GM23338 (cell line): ENCODE measurements at regions not wholly inside any gene's neighbourhood (a gene's known extent, or its start where the extent isn't known, plus 50 kb on each side); places are given as distances from the start of the nearest gene placed in this dataset.

Experiments
- ATAC-seq: fragments of 200-7000 bp; cut with Tn5 transposase; 3 replicates; pipeline ENCODE4 v1.9.1; 2020
- DNase-seq: peaks from one replicate; pipeline ENCODE4 v3.0.0-alpha.2; 2015; ENCODE audit warnings: low spot score
- H2AFZ ChIP-seq: fragments of 200-600 bp; sonication (generic); 2 replicates; pipeline ENCODE4 v1.8.0; 2016; ENCODE audit warnings: antibody characterized with exemption, mild to moderate bottlenecking, moderate library complexity
- H3F3A ChIP-seq: fragments of 200-600 bp; sonication (generic); replicated peaks from 2 replicates; pipeline ENCODE4 v1.8.0; 2017; ENCODE audit warnings: antibody characterized with exemption, mixed run types, low read depth
- H3K27ac ChIP-seq: fragments of 200-600 bp; sonication (generic); 2 replicates; pipeline ENCODE4 v1.6.1; 2016; ENCODE audit warnings: low read depth
- H3K27me3 ChIP-seq: fragments of 200-600 bp; sonication (generic); 2 replicates; pipeline ENCODE4 v1.8.0; 2016; ENCODE audit warnings: mild to moderate bottlenecking, mixed run types, moderate library complexity; ENCODE audit not compliant: insufficient read depth
- H3K36me3 ChIP-seq: fragments of 200-600 bp; sonication (generic); 2 replicates; pipeline ENCODE4 v1.8.0; 2016; ENCODE audit warnings: mild to moderate bottlenecking; ENCODE audit not compliant: insufficient read depth
- H3K4me1 ChIP-seq: fragments of 200-600 bp; sonication (generic); 2 replicates; pipeline ENCODE4 v1.8.0; 2016; ENCODE audit warnings: mild to moderate bottlenecking, moderate library complexity; ENCODE audit not compliant: insufficient read depth
- H3K4me2 ChIP-seq: fragments of 200-600 bp; sonication (generic); 2 replicates; pipeline ENCODE4 v1.7.1; 2017; ENCODE audit warnings: mixed run types
- H3K4me3 ChIP-seq: fragments of 200-600 bp; sonication (generic); 2 replicates; pipeline ENCODE4 v1.6.1; 2016; ENCODE audit warnings: mixed run types
- H3K79me2 ChIP-seq: fragments of 200-600 bp; sonication (generic); replicated peaks from 2 replicates; pipeline ENCODE4 v1.8.0; 2017; ENCODE audit warnings: mild to moderate bottlenecking; ENCODE audit not compliant: insufficient read depth
- H3K9me2 ChIP-seq: fragments of 200-600 bp; sonication (generic); 2 replicates; pipeline ENCODE4 v1.8.0; 2017; ENCODE audit not compliant: insufficient read depth
- H4K20me1 ChIP-seq: fragments of 200-600 bp; sonication (generic); replicated peaks from 2 replicates; pipeline ENCODE4 v1.8.0; 2017; ENCODE audit warnings: mild to moderate bottlenecking; ENCODE audit not compliant: insufficient read depth
- H3K27ac Mint-ChIP-seq: 2 replicates; pipeline ENCODE4 v1.8.0; 2020; ENCODE audit warnings: inconsistent platforms, mild to moderate bottlenecking, moderate library complexity, mixed read lengths
- H3K27me3 Mint-ChIP-seq: 3 replicates; pipeline ENCODE4 v1.8.0; 2022; ENCODE audit warnings: low read depth, mild to moderate bottlenecking, moderate library complexity, mixed read lengths, inconsistent platforms; ENCODE audit not compliant: insufficient read depth, poor library complexity
- H3K36me3 Mint-ChIP-seq: 3 replicates; pipeline ENCODE4 v1.8.0; 2021; ENCODE audit warnings: low read depth, mild to moderate bottlenecking, inconsistent platforms, moderate library complexity, mixed read lengths
- H3K4me1 Mint-ChIP-seq: 3 replicates; pipeline ENCODE4 v1.8.0; 2020; ENCODE audit warnings: mild to moderate bottlenecking, inconsistent platforms, mixed read lengths
- H3K4me3 Mint-ChIP-seq: 3 replicates; pipeline ENCODE4 v1.8.0; 2021; ENCODE audit warnings: moderate library complexity, mild to moderate bottlenecking, inconsistent platforms, mixed read lengths
- H3K9me3 Mint-ChIP-seq: 3 replicates; pipeline ENCODE4 v1.8.0; 2020; ENCODE audit warnings: moderate library complexity, mild to moderate bottlenecking, inconsistent platforms, mixed read lengths
- CREB1 ChIP-seq: fragments of 250-450 bp; sonication (Bioruptor Pico); IDR thresholded peaks from 2 replicates; pipeline ENCODE4 v1.5.0; 2020; ENCODE audit warnings: low read depth, mild to moderate bottlenecking, moderate library complexity
- EZH2 ChIP-seq: fragments of 200-600 bp; sonication (generic); IDR thresholded peaks from one replicate; pipeline ENCODE4 v1.8.0; 2017; ENCODE audit warnings: antibody characterized with exemption, mild to moderate bottlenecking, low read depth; ENCODE audit not compliant: unreplicated experiment
- EZH2phosphoT487 ChIP-seq: fragments of 200-600 bp; sonication (generic); IDR thresholded peaks from one replicate; pipeline ENCODE4 v1.8.1; 2018; ENCODE audit warnings: antibody characterized with exemption; ENCODE audit not compliant: unreplicated experiment
- JUNB ChIP-seq: IDR thresholded peaks from one replicate; pipeline ENCODE4 v1.6.1; 2016; ENCODE audit warnings: antibody characterized with exemption; ENCODE audit not compliant: unreplicated experiment
- NANOG ChIP-seq: IDR thresholded peaks from 2 replicates; pipeline ENCODE4 v1.6.1; 2016; ENCODE audit warnings: antibody characterized with exemption, borderline replicate concordance
- POLR2AphosphoS5 ChIP-seq: IDR thresholded peaks from 2 replicates; pipeline ENCODE4 v1.6.1; 2016; ENCODE audit warnings: antibody characterized with exemption, low read depth
- STAT1 ChIP-seq: IDR thresholded peaks from one replicate; pipeline ENCODE4 v1.6.1; 2016; ENCODE audit warnings: antibody characterized with exemption; ENCODE audit not compliant: unreplicated experiment
- ZNF114 ChIP-seq: fragments of 250-450 bp; sonication (Bioruptor Pico); IDR thresholded peaks from 2 replicates; pipeline ENCODE4 v1.5.0; 2020; ENCODE audit warnings: mild to moderate bottlenecking, moderate library complexity
- ZNF331 ChIP-seq: fragments of 250-450 bp; sonication (Bioruptor Pico); IDR thresholded peaks from 2 replicates; pipeline ENCODE4 v1.5.0; 2020; ENCODE audit warnings: low read depth, mild to moderate bottlenecking, moderate library complexity
- TF ChIP-seq, protein P1 (sequence below): IDR thresholded peaks from one replicate; pipeline ENCODE4 v1.6.1; 2018; ENCODE audit warnings: antibody characterized with exemption; ENCODE audit not compliant: unreplicated experiment
- TF ChIP-seq, protein P2 (sequence below), 2 experiments: fragments of 200-600 bp in 1 of 2; sonication (generic) in 1 of 2; conservative IDR thresholded peaks; 2 replicates each; pipeline versions ENCODE4 v1.5.1 to v1.6.1; 2016 to 2017; ENCODE audit warnings: antibody characterized with exemption in 2 of 2, low read depth in 2 of 2, mild to moderate bottlenecking in 2 of 2, moderate library complexity in 1 of 2
- TF ChIP-seq, protein P3 (sequence below): IDR thresholded peaks from 2 replicates; pipeline ENCODE4 v1.6.1; 2016; ENCODE audit warnings: antibody characterized with exemption
- TF ChIP-seq, protein P4 (sequence below): fragments of 250-450 bp; sonication (Bioruptor Pico); IDR thresholded peaks from 2 replicates; pipeline ENCODE4 v1.5.0; 2020; ENCODE audit warnings: mild to moderate bottlenecking, moderate library complexity

DNA sequence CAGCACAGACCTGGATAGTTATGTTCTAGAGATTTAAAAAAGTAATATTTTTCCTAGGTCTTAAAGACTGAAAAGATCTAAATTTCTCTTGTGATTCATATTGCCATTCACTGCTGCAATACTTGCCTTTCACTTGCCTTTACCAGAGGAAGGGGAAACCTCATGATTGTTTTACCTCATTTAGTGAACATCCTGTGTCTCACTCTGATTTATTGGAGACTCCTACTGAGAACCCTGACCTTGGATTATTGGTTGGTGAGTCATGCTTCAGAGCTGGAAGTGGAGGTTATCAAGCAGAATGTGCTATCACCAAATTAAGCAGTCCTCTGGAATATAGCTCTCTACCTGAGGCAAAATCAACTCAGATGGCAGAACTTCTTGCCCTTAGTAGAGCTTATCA, 500.5 kb downstream of the TSN start:
- no peak overlapping the region for H2AFZ ChIP-seq
- no peak overlapping the region for H3K4me2 ChIP-seq
- H3K4me1 ChIP-seq: no peaks in the 10 kb centered on the region
- no peaks in the 10 kb centered on the region for H3F3A ChIP-seq
- H3K27me3 ChIP-seq: no peaks in the 10 kb centered on the region
- no peak overlapping the region for H3K27ac Mint-ChIP-seq
- no peak overlapping the region for H3K4me3 Mint-ChIP-seq
- H3K79me2 ChIP-seq: no peaks in the 10 kb centered on the region
- no peaks in the 10 kb centered on the region for H3K9me3 Mint-ChIP-seq
- TF ChIP-seq EZH2phosphoT487 (no peak), NANOG (no peak), ZNF114 (CRISPR knock-in tag) (no peak), STAT1 (no peak), EZH2 (no peak), ZNF331 (CRISPR knock-in tag) (no peak), POLR2AphosphoS5 (no peak), JUNB (no peak), CREB1 (CRISPR knock-in tag) (no peak)
- TF ChIP-seq, protein P1, sequence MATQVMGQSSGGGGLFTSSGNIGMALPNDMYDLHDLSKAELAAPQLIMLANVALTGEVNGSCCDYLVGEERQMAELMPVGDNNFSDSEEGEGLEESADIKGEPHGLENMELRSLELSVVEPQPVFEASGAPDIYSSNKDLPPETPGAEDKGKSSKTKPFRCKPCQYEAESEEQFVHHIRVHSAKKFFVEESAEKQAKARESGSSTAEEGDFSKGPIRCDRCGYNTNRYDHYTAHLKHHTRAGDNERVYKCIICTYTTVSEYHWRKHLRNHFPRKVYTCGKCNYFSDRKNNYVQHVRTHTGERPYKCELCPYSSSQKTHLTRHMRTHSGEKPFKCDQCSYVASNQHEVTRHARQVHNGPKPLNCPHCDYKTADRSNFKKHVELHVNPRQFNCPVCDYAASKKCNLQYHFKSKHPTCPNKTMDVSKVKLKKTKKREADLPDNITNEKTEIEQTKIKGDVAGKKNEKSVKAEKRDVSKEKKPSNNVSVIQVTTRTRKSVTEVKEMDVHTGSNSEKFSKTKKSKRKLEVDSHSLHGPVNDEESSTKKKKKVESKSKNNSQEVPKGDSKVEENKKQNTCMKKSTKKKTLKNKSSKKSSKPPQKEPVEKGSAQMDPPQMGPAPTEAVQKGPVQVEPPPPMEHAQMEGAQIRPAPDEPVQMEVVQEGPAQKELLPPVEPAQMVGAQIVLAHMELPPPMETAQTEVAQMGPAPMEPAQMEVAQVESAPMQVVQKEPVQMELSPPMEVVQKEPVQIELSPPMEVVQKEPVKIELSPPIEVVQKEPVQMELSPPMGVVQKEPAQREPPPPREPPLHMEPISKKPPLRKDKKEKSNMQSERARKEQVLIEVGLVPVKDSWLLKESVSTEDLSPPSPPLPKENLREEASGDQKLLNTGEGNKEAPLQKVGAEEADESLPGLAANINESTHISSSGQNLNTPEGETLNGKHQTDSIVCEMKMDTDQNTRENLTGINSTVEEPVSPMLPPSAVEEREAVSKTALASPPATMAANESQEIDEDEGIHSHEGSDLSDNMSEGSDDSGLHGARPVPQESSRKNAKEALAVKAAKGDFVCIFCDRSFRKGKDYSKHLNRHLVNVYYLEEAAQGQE: no peak
- TF ChIP-seq, protein P2, sequence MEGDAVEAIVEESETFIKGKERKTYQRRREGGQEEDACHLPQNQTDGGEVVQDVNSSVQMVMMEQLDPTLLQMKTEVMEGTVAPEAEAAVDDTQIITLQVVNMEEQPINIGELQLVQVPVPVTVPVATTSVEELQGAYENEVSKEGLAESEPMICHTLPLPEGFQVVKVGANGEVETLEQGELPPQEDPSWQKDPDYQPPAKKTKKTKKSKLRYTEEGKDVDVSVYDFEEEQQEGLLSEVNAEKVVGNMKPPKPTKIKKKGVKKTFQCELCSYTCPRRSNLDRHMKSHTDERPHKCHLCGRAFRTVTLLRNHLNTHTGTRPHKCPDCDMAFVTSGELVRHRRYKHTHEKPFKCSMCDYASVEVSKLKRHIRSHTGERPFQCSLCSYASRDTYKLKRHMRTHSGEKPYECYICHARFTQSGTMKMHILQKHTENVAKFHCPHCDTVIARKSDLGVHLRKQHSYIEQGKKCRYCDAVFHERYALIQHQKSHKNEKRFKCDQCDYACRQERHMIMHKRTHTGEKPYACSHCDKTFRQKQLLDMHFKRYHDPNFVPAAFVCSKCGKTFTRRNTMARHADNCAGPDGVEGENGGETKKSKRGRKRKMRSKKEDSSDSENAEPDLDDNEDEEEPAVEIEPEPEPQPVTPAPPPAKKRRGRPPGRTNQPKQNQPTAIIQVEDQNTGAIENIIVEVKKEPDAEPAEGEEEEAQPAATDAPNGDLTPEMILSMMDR (conservative IDR thresholded peaks at IDR 0.05; ENCODE audit: low read depth in 2 of 2): no peak
- TF ChIP-seq, protein P3, sequence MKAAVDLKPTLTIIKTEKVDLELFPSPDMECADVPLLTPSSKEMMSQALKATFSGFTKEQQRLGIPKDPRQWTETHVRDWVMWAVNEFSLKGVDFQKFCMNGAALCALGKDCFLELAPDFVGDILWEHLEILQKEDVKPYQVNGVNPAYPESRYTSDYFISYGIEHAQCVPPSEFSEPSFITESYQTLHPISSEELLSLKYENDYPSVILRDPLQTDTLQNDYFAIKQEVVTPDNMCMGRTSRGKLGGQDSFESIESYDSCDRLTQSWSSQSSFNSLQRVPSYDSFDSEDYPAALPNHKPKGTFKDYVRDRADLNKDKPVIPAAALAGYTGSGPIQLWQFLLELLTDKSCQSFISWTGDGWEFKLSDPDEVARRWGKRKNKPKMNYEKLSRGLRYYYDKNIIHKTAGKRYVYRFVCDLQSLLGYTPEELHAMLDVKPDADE: no peak
- TF ChIP-seq, protein P4, sequence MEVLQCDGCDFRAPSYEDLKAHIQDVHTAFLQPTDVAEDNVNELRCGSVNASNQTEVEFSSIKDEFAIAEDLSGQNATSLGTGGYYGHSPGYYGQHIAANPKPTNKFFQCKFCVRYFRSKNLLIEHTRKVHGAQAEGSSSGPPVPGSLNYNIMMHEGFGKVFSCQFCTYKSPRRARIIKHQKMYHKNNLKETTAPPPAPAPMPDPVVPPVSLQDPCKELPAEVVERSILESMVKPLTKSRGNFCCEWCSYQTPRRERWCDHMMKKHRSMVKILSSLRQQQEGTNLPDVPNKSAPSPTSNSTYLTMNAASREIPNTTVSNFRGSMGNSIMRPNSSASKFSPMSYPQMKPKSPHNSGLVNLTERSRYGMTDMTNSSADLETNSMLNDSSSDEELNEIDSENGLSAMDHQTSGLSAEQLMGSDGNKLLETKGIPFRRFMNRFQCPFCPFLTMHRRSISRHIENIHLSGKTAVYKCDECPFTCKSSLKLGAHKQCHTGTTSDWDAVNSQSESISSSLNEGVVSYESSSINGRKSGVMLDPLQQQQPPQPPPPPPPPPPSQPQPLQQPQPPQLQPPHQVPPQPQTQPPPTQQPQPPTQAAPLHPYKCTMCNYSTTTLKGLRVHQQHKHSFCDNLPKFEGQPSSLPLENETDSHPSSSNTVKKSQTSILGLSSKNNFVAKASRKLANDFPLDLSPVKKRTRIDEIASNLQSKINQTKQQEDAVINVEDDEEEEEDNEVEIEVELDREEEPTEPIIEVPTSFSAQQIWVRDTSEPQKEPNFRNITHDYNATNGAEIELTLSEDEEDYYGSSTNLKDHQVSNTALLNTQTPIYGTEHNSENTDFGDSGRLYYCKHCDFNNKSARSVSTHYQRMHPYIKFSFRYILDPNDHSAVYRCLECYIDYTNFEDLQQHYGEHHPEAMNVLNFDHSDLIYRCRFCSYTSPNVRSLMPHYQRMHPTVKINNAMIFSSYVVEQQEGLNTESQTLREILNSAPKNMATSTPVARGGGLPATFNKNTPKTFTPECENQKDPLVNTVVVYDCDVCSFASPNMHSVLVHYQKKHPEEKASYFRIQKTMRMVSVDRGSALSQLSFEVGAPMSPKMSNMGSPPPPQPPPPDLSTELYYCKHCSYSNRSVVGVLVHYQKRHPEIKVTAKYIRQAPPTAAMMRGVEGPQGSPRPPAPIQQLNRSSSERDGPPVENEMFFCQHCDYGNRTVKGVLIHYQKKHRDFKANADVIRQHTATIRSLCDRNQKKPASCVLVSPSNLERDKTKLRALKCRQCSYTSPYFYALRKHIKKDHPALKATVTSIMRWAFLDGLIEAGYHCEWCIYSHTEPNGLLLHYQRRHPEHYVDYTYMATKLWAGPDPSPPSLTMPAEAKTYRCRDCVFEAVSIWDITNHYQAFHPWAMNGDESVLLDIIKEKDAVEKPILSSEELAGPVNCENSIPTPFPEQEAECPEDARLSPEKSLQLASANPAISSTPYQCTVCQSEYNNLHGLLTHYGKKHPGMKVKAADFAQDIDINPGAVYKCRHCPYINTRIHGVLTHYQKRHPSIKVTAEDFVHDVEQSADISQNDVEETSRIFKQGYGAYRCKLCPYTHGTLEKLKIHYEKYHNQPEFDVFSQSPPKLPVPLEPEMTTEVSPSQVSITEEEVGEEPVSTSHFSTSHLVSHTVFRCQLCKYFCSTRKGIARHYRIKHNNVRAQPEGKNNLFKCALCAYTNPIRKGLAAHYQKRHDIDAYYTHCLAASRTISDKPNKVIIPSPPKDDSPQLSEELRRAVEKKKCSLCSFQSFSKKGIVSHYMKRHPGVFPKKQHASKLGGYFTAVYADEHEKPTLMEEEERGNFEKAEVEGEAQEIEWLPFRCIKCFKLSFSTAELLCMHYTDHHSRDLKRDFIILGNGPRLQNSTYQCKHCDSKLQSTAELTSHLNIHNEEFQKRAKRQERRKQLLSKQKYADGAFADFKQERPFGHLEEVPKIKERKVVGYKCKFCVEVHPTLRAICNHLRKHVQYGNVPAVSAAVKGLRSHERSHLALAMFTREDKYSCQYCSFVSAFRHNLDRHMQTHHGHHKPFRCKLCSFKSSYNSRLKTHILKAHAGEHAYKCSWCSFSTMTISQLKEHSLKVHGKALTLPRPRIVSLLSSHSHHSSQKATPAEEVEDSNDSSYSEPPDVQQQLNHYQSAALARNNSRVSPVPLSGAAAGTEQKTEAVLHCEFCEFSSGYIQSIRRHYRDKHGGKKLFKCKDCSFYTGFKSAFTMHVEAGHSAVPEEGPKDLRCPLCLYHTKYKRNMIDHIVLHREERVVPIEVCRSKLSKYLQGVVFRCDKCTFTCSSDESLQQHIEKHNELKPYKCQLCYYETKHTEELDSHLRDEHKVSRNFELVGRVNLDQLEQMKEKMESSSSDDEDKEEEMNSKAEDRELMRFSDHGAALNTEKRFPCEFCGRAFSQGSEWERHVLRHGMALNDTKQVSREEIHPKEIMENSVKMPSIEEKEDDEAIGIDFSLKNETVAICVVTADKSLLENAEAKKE (CRISPR knock-in tag): no peak
- H3K27ac ChIP-seq: no peak overlapping the region
- H3K4me3 ChIP-seq: no peak overlapping the region
- H4K20me1 ChIP-seq: no peaks in the 10 kb centered on the region
- no peaks in the 10 kb centered on the region for H3K27me3 Mint-ChIP-seq
- no peak for DNase-seq
- ATAC-seq: no peak
- no peaks in the 10 kb centered on the region for H3K36me3 Mint-ChIP-seq
- no peaks in the 10 kb centered on the region for H3K36me3 ChIP-seq
- H3K9me2 ChIP-seq: peaks cover 5% of the 10 kb centered on the region; the same call in 1 of the 2 replicates
- no peaks in the 10 kb centered on the region for H3K4me1 Mint-ChIP-seq
